HG02870 (cell line): ENCODE measurements at regions not wholly inside any gene's neighbourhood (a gene's known extent, or its start where the extent isn't known, plus 50 kb on each side); places are given as distances from the start of the nearest gene placed in this dataset.
"Not testable (repeated sequence)": the region's sequence is repeated elsewhere in the genome, so short reads cannot be mapped to it uniquely, and the experiment has no call there.

Experiments used
- ATAC-seq: cut with Tn5 transposase; IDR thresholded peaks from one replicate; pipeline ENCODE4 v1.9.1; 2021; ENCODE audit warnings: mild to moderate bottlenecking, moderate library complexity; ENCODE audit not compliant: unreplicated experiment

DNA sequence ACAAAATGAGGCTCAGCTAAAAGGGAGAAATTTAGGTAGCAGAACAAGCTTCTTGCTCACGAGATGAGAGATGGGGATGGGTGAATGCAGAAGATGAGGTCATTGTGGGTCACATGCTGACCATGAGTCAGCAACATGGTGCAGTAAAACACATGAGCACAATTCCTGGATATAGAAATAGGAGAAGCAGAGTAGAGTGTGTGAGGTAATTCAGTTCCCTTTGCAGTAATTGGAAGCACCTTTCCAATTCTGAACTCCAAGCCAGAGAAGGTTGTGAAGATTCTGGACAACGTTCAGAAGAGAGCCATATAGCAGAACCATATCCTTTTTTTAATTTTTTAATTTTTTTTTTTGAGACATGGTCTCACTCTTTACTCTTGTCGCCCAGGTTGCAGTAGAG lies 62.0 kb upstream of the LMNTD1 start:
- no peak for ATAC-seq

DNA sequence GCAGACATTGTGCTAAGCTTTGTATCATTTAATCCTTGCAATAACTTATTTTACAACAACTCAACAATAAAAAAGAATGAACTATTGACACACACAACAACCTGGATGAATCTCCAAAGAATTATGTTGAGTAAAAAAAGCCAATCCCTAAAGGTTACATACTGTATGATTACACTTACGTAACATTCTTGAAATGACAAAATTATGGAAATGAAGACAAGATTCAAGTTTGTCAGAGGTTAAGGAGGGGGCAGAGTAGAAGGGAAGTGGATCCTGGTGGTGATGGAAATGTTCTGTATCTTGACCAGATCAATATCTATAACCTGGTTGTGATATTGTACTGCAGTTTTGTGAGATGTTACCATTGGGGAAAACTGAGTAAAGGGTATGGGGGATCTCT lies 63.2 kb upstream of the LMNTD1 start:
- no peak for ATAC-seq

DNA sequence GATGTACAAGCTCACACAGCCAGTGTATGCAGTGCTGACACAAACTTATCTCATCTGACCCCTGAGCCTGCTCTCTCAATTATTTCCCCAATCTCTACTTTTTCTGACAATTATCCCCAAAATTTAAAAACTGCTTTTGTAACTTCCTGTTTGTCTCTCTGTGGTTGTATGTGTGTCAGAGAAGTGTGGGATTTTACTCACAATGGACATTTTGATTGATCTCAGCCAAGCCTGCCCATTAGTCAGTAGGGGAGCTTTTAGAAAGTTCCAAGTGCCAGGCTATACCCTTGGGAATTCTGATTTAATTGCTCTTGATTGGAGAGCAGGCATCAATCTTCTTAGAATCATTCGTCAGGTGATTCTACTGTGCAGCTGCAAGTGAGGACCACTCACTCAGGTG lies 64.9 kb upstream of the LMNTD1 start:
- ATAC-seq: no peak

DNA sequence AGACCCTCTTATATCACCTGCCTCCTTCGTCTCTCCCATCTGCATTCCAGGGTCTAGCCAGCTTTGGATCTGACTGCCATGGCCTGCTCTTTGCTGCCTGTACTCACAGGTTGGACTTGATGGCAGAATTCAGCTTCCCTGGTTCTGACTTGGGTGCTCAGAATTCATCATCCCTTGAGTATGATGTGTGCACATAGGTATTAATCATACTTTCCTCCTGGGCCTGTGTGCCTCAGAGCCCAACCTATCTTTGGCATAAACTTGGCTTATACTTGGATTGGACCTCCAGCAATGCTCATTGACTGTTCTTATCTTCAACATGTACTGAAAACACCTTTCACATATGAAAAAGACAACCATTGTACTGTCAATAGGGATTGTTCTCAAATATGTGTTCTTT lies 70.7 kb upstream of the LMNTD1 start:
- ATAC-seq: no peak

DNA sequence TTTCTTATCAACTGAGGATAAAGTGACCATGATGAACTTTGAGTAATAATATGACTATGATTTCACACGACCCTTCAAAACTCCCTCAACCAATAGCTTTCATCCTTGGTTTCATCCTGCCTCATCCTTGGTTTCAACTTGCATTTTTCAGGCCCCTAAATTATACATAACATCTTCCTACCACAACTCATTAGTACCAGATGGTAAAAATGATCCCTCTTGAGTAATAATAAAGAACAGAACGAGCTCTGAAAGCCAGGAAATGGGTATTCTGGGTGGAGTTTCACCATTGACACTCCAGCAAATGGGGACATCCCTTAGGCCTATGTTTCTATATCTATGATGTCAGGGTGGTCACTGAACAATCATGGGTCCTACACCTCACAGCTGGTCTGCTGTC lies 72.1 kb upstream of the LMNTD1 start:
- no peak for ATAC-seq

DNA sequence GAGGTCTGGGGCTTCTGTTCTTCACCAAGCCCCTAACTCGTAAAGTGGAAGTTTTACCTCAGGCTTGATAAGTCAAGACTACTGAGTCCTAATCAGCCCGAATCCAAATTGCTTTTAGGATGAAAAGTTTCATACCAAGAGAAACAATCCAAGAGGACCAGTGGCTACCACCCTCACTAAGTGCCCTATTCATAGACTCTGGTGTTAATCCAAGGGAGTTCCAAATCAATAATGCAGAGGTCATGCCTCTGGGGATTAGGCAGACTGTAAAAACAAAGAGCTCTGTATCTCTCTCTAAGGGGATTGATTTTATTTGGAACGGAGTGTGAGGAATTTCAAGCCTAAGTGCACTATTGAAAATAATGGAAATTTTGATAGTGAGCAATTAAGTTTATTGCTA lies 76.3 kb upstream of the LMNTD1 start:
- no peak for ATAC-seq

DNA sequence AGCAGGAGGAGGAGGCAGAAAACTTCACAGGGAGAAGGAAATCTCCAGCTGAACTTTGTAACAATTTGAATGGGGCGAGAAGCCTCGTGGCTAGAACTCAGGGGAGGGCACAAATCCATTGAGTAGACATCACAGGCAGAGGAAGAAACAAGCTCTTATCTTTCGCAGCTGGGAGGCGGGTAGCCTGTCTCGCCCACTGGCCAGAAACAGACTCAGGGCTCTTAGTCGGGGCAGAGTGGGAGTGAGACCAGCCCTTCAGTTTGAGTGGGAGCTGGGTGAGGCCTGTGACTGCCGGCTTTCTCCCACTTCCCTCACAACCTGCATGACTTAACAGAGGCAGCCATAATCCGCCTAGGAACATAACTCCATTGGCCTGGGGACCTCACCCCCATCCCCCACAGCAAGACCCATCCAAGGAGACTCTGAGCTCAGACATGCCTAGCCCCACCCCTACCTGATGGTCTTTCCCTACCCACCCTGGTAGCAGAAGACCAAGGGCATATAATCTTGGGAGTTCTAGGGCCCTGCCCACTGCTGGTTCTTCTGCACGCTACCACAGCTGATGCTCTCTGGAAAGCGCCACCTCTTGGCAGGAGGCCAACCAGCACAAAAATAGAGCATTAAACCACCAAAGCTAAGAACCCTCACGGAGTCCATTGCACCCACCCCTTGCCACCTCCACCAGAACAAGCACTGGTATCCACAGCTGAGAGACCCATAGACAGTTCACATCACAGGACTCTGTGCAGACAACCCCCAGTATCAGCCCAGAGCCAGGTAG lies 77.8 kb upstream of the LMNTD1 start:
- not testable (repeated sequence) for ATAC-seq

DNA sequence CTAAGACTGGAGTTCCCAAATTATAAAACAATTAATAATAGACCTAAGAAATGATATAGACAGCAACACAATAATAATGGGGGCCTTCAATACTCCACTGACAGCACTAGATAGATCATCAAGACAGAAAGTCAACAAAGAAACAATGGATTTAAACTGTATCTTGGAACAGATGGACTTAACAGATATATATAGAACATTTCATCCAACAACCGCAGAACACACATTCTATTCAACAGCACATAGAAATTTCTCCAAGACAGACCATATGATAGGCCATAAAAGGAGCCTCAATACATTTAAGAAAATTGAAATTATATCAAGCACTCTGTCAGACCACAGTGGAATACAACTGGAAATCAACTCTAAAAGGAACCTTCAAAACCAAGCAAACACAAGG lies 80.1 kb upstream of the LMNTD1 start:
- ATAC-seq: not testable (repeated sequence)

DNA sequence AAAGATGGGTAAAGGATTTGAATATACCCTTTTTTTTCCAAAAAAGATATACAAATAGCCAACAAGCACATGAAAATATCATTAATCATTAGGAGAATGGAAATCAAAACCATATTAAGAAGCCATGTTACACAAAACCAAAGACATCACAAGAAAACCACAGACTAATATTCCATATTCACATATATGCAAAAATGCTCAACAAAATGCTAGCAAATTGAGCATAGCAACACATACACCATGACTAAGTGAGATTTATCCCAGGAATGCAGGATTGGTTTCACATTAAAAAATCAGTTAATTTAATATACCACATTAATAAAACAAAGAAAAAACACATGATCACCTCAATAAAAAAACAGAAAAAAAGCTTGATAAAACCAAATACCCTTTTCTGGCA lies 84.7 kb upstream of the LMNTD1 start:
- ATAC-seq: no peak

DNA sequence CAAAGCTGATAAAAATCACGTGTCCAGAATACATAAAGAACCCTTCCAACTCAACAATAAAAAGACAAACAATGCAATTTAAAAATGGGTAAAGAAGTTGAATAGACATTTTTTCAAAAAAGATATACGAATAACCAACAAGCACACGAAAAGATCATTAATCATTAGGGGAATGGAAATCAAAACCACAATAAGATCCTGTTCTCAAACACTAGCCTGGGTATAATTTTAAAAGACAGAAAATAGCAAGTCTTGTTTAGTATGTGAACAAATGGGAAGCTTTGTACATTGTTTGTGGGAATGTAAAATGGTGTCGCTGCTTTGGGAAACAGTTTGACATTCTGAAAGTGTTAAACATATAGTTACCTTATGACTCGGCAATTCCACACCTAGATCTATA lies 86.3 kb upstream of the LMNTD1 start:
- ATAC-seq: no peak

DNA sequence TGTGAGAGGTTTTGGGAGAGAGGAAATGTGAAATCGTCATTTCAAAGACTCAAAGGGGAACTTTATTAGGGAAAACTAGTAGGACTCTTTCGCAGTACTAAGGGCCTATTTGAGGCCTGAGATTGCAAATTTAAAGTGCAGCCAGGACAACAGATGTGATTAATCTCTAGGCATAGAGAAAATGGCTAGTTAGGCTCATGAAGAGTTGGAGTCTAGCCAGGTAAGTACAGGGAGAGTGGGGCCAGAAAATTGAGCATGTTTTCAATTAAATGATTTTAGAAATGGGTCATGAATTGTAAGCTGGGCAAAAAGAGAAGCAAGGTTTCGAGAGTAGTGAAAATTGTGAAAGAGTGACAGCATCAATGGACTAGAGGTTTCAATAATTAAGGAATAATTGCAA lies 91.9 kb upstream of the LMNTD1 start:
- ATAC-seq: no peak

DNA sequence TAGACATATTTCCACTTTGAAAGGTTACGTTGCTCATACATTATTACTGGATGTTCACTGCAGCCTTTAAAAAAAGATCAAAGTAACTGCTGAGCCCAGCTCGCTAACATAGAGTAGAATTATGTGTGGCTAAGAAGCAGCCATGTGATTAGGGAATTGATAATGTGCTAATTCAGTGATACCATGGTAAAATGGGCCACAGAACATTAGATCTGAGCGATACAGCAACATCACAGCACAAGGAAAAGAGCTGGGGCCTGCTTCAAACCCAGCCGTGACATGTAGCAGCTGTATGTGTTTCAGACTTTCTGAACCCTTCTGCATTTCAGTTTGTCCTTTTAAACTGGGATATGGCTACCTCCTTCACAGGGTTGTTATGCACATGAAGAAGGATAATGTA lies 92.3 kb upstream of the LMNTD1 start:
- ATAC-seq: no peak

DNA sequence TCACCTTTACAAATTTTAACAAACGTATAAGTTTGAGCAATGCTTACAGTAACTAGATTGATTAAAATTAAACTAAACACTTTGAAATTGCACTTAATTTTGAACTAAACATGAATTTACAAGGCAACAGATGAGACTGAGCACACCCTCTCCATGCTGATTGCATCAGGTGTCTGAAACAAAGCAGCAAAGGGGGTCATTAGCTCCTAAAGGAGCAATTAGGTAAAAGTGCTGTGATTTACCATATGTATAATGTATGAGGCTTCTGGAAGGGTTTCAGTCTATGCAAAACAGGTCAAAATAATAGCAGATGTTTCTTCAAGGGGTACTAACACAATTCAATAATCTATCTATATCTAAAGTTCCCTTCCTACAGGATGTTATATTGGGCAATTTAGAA lies 98.8 kb upstream of the LMNTD1 start:
- ATAC-seq: no peak

DNA sequence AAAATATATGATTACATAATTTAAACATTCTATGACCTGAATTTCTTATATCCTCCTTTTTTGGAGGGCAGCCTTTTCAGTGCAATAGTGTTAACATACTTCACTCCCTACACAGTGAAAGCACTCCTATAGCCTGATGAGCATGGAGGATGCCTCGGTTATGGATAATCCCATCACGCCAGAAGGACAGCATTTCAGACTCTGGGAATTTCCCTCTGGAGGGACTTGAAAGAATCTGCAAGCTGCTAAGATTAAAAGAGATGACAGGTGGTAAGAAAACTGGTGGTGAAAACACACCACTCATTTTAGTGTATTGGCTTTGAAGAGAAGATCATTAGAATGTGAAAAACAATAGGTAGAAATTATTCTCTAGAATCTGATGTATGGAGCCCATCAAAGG lies 99.3 kb upstream of the LMNTD1 start:
- ATAC-seq: no peak

DNA sequence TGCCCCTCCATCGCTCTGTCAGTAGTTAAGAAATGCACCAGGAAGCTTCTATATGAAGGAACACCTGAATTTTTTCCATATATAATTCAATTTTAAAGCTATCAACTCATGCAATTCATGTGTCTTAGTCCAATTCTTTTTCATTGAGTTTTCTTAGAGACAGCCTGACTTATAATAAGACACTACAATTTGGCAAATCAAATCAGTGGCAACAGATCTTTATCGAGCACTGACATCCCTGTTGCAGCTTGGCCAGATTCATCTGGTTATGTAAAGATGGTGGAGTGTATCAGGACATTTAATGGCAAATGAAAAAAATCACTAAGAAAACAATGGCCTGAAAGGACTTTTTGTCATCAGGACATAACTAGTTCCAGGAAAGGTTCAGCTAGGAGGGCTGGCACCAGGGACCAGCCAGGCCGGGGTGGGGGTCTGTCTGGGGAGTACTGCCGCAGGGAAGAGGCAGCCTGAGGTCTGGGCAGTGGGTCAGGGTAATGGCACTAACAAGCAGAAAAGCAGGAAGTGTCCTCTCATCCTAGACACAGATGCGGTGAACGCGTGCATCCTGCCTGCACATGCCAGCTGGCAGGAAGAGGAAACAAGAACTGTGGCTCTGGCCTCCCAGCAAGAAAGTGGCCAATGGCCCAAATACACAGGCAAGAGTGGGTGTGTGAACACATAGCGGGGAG lies 100.5 kb upstream of the LMNTD1 start:
- ATAC-seq: no peak

DNA sequence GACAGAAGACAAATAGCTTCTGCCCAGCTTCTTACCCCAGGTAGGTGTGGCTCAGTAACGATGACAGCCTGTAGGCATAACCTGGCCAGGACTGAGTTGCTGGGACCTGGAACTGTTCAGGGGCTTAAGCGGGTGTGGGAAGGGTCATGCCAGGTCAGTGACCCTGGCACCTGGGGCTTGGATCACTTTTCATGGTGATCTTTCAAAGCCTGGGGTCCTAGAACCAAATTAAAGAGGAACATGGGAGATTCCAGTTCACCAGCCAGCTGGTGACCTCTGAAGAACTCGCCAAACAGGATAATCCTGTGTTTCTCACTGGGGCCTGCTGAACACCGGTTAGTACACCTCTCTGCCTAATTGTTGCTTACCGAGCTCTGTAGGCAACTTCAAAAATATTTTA lies 102.6 kb upstream of the LMNTD1 start:
- no peak for ATAC-seq

DNA sequence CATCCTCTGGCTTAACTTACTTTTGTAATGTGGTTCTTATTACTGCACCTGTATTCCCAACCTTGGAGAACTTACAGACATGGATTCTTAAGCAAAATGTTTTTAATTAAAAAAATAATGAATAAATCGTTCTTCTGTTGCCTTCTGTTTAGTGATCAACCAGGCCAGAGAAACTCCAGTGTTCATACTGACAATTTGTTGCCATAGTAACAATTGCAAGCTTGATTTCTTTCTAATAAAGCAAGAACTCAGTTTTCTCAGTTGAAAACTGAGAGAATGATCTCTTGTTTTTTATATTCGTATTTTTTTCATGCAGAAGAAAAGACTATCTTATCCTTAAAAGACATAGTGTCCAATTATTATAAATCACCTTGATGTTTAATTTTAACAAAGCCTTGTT lies 106.5 kb upstream of the LMNTD1 start:
- no peak for ATAC-seq

DNA sequence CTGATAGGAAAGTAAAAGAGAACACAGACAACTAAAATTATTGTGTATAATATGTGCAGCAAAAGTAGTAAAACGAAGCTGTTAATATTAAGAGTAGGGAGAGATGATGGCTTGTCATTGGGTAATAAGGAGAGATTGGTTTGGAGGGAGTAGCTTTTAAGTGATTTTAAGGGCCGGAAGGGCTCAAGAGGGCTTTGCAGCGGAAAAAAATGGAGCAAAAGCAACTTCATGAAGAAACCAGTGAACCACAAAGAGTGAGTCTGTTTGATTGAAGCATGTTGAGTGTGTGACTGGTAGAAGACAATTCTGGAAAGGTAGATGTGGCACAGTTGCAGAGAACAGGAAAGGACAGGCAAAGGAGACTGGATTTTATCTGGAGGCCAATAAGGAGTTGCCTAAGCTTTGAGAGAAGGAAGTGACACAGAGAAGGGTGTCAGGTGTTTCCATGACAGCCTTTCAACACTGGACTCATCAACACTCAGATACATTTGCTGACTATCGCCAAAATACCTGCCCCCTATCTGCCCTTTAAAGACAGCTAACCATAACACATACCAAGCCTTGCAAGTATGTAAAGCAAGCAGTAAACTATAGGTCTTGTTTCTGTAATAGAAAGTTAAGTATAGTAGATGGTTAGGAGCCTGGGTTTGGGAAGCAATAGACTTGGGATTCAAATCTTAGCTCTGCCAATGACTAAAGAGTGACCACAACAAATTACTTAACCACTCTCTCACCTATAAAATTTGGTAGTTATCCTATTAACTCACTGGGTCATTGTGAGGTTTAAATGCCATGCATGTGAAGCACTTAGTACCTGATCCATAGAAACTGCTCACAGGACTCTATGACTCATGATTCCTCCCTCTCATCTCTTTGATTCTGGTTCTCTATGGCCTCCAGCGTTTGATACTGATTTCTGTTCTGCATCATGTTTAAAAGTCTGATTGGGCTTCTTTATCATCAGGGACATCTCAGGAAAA lies 117.3 kb upstream of the LMNTD1 start:
- no peak for ATAC-seq

DNA sequence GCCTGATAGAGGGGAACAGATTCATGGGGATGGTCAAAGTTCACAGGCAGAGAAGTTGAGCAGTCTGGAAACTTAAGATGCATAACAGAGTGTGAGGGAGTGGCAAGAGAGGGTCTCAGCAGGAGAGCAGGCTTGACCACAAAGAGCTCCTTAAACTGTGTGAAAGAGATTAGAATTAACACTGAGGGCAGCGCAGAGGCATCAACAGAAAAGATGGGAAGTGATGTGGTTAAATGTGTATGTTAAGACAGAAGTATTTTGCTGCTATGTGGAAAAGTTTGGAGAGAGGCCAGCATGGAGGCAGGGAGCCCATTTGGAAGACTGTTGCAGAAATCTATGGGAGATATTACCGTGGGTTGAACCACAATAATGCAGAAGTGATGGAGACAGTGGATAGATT lies 122.7 kb upstream of the LMNTD1 start:
- no peak for ATAC-seq

DNA sequence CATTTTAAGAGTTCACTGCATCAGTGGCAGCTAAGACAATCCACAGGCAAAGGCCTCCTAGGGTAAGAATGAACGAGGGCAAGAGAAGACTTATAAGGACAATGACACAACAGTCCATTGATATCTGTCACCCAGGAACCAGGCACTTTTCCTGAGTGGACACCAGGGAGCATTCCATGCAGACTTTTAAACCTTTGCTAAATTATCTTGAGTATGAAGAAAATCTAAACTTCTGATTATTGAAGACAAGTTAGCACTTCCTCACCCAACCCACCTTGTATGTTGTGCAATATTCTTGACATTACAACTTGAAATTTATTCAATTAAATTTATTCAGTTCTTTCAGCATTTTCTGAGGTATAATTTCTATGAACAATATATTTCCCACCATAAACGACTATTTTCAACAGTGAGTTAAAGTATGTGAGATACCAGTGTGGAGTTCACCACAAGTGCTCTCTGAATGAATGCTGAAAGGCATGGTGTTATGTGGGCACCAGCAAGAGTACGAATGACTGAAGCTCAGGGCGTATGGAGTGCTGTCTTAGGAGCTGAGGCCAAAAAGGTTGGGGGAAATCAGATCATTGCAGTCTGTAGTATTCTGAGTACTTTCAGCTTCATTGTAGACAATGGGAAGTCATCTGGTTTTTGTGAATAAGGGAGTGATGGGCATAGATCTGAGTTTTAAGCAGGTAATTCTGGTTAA lies 124.3 kb upstream of the LMNTD1 start:
- no peak for ATAC-seq

DNA sequence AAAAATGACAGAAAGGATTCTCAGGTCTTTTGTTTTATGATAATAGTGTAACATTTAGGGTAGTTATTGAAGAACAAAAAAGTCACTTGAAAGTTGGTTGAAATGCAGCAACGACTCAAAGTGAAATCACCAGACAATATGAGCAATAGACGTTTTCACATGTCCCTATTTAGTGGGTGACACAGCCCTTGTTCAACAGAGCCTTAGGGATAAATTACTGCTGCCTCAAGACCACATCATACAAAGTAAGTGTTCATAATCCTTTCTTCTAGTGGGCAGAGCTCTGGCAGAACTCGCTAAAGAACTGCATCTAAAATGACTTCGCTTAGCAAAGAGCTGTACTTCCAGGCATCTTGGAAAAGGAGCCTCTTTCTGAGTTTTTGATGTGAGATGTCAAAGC lies 128.5 kb upstream of the LMNTD1 start:
- ATAC-seq: no peak
